NCI-H345 treated with DMSO at 0.1 percent for 48 hours (cell line): ENCODE measurements at regions not wholly inside any gene's neighbourhood (a gene's known extent, or its start where the extent isn't known, plus 50 kb on each side); places are given as distances from the start of the nearest gene placed in this dataset.

Source experiments
- DNase-seq: peaks from one replicate; lab custom pipeline; 2025; ENCODE audit not compliant: unreplicated experiment; lab: John Stamatoyannopoulos, UW

DNA sequence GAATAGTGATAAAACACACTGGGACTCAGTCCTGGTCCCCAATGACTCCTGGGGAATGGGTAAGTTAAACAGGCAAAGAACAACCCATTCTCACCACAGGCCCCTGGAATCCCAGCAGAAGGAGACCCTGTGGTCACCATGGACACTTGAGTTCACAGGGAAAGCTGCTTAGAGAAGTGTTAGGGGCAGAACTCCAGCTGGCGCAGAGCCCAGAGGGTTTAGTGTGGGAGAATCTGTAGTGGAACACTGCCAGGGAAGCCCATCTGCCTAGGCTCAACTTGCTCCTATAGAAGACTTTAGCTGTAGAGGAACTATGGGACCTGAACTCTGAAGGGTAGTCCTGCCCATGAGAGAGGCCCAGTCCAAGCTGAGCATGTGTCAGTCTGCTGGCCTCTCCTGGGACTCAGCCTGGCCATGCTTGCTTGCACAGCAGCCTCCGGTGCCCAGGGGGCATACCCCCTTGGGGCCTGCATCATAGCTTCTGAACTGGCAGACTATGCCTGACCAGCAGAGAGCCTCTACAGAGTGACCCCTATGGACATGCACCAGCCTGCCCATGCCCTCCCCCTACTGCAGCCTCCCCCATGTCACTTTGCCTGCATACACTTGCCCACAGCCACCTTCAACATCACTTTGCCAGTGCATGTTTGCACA lies 343.5 kb downstream of the IDS start:
- no peak for DNase-seq

DNA sequence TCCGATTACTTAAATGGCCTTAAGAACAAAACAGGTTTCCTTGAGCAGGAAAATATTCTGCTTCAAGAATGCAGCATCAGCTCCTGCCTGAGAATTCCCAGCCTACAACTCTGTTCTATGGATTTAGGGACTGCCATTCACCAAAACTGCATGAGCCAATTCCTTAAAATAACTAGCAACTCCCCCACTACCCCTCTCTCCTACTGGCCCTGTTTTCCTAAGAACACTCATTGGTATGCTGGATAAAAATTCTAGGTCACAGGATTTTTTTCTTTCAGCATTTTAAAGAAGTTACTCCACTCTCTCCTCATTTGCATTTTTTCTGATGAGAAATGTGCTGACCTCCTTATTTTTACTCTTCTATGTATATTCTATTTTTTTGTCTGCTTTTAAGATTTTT lies 347.1 kb downstream of the IDS start:
- no peak for DNase-seq

DNA sequence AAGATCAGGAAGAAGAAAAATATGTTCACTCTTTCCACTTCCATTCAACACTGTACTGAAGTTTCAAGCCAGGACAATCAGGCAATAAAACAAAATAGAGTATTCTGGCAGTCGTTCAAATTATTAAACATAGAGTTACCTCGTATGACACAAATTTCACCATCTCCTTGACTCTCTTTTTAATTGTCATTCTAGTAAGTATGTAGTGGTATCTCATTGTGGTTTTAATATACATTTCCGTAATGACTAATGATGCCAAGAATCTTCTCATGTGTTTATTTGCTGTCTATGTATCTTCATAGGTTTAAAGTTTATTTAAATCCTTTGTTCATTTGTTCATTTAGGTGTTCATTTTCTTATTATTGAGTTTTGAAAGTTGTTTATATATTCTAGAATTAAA lies 352.2 kb downstream of the IDS start:
- no peak for DNase-seq

DNA sequence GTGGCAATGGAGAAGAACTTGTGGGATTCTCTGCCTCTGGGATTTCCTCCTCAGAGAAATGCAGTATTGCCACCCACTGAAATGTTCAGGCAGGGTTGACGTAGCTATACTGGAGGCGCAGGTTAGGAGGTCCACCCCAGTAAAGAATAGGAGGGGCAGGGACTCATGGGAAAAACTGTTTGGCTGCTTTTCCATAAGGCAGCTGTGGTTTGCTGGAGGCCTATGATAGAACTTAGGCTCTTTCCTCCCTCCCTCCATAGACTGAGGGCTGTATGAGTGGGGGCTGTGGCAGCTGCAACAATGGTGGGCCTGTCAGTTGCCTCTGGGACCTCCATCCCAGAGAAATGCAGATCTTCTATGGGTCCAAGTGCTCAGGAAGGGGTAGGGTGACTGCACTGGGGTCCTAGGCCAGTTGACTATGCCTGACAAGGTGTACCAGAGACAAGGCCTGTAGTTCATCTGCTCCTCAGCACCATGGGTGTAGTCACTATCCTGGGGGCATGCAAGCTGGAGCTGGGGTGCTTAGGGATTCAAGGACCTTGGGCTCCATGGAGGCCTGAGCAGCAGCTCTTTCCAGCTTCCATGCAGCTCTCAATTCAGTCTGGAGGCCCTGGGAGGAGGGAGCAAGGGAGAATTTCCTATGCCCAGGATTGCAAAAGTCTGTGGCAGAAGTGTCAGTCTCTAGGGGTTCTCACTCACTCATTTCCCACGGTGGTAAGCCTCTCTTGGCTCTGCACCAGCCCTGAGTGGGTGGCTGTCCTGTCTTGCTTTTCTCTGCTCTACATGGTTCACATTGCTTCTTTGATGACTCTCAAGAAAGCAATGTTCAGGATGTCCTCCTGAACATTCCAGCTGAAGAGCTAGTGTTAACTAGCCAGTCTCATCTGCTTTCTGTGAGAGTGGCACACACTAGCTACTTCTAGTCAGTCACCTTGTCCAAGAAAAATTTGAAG lies 353.0 kb downstream of the IDS start:
- no peak for DNase-seq

DNA sequence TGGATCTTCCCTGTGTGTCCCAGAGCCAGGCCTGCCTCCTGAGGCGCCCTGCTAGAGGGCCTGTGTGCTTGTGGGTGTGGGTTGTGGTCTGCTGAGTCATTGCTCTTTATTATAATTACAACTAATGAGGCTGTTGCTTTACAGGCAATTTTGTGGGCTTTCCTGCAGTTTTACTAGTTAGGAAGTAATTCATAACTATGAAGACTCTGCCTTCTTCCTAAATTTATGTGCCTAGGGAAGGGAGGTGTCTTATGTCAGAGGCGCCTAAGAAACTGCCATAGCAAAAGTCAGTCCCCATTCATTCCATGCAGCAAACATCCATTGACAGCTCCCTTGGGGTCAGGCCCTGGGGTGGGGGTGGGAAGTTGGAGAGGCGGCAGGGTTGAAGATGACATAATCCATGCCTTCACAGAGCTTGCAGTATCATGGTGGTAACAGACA lies 359.2 kb downstream of the IDS start:
- DNase-seq, result no peak

DNA sequence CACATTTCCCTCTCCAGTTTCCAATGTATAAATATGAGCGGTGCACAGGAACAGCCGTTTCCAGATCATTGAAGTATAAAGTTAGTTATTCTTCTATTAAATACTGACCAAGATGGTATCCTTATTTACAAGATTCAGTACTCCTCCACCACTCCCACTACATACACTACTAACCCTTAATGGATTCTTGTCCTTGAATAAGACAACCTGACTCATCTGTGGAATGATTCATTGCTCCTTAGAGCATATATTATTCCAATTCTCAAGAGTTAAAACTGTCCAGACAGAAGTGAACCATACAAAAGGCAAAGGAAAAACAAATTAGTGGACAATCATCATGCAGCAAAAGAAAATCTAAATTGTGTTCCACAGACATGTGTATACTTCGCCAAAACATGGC lies 373.3 kb downstream of the IDS start:
- no peak for DNase-seq

DNA sequence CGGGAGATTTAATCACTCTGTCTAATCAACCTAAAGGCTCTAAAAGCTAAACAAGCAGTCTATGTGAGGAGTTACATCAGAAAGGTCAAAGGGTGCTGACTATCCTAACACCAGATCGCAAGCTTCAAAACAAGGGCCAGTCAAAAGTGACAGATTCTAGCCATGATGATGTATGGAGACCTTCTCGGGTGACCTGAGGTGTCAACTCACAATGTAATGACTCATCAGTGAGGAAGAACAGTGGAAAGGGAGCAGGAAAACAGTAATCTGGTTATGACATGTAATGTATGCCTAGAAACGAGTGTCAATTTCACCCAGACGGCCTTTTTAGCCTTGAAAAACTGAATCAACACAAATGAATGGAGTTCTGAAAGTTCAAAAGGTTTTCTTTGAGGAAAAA lies 375.3 kb downstream of the IDS start:
- DNase-seq, result no peak

DNA sequence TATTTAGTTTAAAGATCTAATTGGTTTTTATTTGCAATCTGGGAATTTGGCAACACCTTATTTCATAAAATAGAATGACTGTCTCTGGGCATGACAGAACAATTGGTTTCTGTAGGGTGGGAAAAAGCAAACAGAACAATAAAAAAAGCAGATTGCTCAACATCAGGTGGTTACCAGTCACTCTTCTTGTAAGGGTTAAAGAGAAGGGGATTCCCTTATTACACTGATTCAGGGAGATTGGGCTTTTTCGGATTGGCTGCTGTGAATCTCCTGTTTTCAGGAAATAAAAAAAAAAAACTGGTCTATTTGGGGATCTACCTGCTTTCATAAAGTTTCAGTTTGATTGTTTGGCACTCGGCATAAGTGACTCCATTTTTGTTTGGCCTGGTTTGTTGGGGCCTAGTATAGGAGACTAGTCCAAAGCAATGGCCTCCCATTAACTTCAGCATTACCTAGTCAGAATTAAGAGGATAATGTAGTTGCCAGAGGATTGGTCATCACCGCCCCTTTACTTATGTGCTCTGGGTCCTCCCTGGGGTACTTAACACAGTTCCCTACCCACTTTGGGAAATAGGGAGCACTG lies 380.5 kb downstream of the IDS start:
- DNase-seq, result no peak

DNA sequence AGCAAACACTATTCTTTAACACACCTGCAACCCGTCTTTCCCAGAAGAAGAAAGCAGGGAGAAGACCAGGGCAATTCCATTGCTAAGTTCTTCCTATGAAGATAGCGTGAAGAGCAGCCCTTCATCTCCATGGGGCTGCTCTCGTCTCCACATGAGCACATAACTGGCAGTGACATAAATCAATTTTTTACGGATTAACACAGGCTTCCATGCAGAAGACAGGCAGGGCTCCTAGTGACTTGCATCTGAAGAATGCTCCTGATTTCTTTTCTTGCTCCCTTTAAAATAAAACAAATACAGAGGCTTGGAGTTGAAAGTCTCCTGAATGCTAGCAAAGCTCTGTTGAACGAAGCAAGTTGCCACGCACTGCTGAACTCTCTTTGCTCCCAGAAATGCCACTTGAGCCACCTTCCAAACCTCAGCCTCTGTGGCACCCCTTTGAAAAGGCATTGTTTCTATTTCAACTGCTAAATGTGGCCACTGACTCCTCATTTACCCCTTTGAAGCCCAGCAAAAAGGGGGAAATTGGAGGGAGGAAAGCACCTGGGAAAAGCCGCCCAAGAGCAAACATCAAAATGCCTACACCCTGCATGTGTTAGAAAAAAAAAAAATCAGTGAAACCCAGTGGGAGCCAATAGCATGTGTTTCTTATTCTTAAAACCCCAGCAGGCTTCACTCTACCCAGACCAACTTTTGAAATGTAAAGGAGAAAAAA lies 383.7 kb downstream of the IDS start:
- DNase-seq, result no peak

DNA sequence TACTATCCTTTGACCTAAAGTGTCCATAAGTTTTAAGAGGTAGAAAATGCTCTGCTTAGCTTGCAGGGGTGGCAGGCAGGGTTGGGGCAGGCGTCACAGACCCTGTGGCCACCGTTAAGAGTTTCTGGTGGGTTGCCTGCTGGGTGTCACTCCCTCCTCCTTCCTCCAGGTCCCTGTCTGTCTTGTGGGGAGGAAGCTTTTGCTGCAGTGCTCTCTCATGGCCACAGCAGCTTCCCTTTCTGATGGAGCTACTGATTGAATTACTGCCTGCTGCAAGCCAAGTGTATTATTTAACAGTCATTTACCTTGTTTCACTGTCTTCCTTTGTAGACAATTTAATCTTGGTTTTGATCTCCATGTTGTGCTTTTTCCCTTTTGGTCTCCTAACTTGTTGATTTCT lies 384.6 kb downstream of the IDS start:
- DNase-seq, result no peak

DNA sequence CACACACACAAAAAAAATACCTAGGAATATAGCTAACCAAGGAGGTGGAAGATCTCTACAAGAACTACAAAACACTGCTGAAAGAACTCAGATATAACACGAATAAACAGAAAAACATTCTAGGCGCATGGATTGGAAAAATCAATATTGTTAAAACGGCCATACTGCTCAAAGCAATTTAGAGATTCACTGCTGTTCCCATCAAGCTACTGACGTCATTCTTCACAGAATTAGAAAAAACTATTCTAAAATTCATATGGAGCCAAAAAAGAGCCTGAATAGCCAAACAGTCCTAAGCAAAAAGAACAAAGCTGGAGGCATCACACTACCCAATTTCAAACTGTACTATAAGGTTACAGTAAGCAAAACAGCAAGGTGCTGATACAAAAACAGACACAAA lies 390.2 kb downstream of the IDS start:
- no peak for DNase-seq

DNA sequence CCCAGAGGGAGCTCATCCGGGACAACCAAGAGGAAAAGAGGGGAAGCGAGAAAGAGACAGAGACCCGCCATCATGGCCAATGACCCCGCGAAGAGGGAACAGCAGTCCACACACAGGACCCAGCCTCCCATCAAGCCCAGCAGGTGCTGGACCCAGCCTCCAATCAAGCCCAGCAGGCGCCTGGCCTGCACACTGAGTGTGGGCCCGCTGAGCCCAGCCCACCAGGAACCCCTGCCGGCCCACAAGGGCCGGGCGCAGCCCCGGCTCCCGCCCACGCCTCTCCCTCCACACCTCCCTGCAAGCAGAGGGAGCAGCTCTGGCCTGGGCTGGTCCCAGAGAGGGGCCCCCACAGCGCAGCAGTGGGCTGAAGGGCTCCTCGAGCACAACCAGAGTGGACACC lies 391.1 kb downstream of the IDS start:
- DNase-seq, result no peak

DNA sequence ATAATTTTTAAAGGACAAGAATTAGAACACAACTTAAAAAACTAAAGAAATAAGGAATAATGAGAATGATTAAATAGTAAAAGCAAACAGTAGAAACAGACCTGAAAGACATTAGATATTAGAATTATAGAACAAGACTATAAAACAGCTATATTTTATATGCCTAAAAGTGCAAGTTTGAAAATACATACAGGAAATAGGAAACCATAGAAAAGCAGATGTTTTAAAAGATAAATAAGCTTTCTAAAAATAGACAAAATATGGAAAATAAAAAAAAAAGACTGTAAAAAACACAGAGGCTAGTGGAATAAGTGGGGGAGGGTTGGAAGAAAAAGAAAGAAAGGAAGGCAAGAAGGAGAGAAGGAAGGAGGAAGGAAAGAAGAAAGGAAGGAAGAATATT lies 407.3 kb downstream of the IDS start:
- no peak for DNase-seq

DNA sequence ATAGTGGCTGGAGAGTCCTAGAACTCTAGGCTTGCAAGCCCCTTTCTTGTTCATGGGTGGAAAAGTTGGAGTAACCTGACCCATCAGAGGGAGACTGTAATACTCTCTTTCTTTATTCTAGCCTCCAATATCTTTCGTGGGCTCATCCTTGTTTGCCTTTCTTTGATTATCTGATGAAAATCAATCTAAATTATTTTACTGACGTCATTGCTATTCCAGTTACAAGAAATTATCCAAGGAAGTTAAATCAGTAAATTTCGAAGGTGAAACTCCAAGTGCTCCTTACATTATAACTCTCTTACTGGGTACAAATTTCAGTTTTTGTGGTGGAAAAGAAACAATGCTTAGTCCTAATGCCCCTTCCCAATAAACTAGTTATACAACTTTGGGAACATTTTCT lies 412.9 kb downstream of the IDS start:
- DNase-seq, result no peak

DNA sequence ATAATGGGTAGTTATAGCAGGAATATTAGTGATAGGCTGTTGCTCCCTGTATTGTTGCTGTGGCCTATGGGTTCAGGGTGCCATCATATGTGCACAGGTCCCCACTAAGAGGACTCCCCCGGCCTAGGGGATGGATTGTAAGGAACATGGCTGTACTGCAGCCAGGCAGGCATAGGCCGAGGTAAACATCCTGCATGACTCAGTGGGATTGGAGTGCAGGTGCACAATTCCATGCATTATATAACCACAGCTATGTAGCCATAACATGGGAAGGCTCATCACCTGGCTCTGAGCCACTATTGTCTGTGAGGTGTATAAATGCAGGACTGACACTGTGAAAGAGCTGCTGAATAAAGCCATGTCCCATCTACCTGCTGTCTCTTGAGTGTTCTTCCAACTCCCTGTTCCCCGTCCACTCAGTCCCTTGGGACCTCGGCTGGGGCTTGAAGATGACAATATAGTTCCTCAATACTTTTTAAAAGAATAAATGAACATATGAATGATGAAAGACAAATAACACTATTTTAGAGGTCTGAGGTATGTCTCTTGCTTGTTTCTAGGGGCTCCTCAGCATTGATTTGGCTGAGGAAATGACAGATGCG lies 425.2 kb downstream of the IDS start:
- no peak for DNase-seq

DNA sequence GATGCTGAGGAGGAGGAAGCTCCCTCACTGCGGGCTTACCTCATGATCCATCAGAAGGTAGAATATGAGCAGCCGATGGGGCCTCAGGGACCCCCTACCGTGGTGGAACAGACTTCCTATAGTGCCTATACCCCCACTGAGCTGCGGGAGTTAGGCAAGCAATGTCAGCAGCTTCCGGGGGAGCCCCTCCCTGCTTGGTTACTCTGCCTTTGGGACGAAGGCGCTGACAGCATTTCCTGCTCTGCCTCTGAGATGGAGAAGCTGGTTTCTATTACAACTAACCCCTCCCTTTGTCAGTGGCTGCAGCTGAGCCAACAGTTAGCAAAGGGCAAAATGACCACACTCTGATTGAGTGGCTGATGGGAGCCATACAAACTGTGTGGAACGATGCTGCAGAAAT lies 430.7 kb downstream of the IDS start:
- DNase-seq, result no peak

DNA sequence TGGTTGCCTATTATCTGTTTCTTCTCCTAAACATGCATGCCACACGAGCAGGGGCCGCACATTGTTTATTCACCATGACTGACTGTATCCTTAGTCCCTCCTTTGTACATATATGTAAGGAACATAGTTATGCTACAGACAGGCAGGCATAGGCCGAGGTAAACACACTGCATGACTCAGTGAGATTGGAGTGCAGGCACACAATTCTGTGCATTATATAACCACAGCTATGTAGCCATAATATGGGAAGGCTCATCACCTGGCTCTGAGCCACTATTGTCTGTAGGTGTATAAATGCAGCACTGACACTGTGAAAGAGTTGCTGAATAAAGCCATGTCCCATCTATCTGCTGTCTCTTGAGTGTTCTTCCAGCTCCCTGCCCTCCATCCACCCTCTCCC lies 431.6 kb downstream of the IDS start:
- no peak for DNase-seq

DNA sequence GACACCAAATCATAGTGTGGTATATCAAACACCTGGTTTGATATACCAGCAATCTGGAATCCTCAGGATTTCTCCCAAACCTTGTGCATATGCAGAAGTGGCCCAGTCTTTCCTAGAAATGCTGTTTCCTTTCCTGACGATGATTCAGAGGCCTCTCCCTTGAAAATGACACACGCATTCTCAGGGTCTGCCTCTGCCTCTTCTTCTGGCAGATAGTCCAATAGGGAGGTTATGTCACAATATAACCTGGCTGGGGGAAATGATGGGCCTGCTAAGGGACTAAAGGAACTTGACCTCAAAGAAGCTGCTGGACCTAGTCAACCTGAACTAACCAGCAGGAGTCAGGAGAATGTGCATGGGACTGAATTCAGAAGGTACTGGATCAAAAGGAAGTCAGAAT lies 435.2 kb downstream of the IDS start:
- DNase-seq, result no peak

DNA sequence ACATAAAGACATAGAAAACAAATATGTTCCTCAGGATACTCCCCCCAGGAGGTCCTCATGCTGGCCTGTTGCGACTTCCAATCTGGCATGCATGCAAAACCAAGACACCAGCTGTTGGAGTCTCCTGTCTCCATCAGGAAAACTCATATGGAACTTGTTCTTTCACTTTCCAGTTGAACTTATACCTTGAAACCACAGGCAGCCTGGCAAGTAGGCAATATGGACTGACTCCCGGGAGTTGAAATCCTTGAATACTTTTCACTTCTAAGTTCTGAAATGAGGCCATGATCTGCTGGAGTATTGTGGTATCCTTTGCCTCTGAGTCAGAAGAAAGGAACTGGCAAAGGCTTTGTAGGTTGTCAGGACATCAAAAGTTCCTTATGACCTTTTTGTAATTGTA lies 444.2 kb downstream of the IDS start:
- no peak for DNase-seq
